Endodermal cell (in vitro differentiated cells): ENCODE measurements at regions not wholly inside any gene's neighbourhood (a gene's known extent, or its start where the extent isn't known, plus 50 kb on each side); places are given as distances from the start of the nearest gene placed in this dataset.

Source experiments
- DNase-seq: peaks from one replicate; pipeline ENCODE4 v3.0.0-alpha.2; 2017
- H3K27ac ChIP-seq: 2 replicates; pipeline ENCODE4 v1.5.1; 2013; ENCODE audit warnings: mild to moderate bottlenecking, low read depth, low read length, moderate library complexity
- H3K27me3 ChIP-seq: 2 replicates; pipeline ENCODE4 v1.6.1; 2013; ENCODE audit warnings: mild to moderate bottlenecking, low read length, moderate library complexity; ENCODE audit not compliant: insufficient read depth, control insufficient read depth, poor library complexity, severe bottlenecking
- H3K36me3 ChIP-seq: 2 replicates; pipeline ENCODE4 v1.7.0; 2013; ENCODE audit warnings: mild to moderate bottlenecking, low read length, moderate library complexity; ENCODE audit not compliant: control insufficient read depth, insufficient read depth
- H3K4me1 ChIP-seq: one replicate; pipeline ENCODE4 v1.7.0; 2013; ENCODE audit warnings: low read length; ENCODE audit not compliant: control insufficient read depth, insufficient read depth
- H3K4me3 ChIP-seq: 2 replicates; pipeline ENCODE4 v1.5.1; 2013; ENCODE audit warnings: mild to moderate bottlenecking, low read length, moderate library complexity
- H3K9ac ChIP-seq: 2 replicates; pipeline ENCODE4 v1.6.1; 2013; ENCODE audit warnings: mild to moderate bottlenecking, low read length, moderate library complexity; ENCODE audit not compliant: poor library complexity, severe bottlenecking; ENCODE audit errors: extremely low read depth
- H3K9me3 ChIP-seq: 2 replicates; pipeline ENCODE4 v1.6.1; 2013; ENCODE audit warnings: mild to moderate bottlenecking, low read length, moderate library complexity; ENCODE audit not compliant: control insufficient read depth
- H3K27ac Mint-ChIP-seq: 2 replicates; pipeline ENCODE4 v1.8.0; 2020; ENCODE audit warnings: mixed read lengths
- H3K27me3 Mint-ChIP-seq: 2 replicates; pipeline ENCODE4 v1.8.0; 2021; ENCODE audit warnings: mild to moderate bottlenecking, mixed read lengths; ENCODE audit not compliant: insufficient read depth
- H3K36me3 Mint-ChIP-seq: 2 replicates; pipeline ENCODE4 v1.8.0; 2020; ENCODE audit warnings: low read depth, mixed read lengths
- H3K4me1 Mint-ChIP-seq: 2 replicates; pipeline ENCODE4 v1.8.0; 2020; ENCODE audit warnings: mixed read lengths
- H3K4me3 Mint-ChIP-seq: 2 replicates; pipeline ENCODE4 v1.8.0; 2020; ENCODE audit warnings: mild to moderate bottlenecking, moderate library complexity, mixed read lengths
- H3K9me3 Mint-ChIP-seq: 2 replicates; pipeline ENCODE4 v1.8.0; 2020; ENCODE audit warnings: mild to moderate bottlenecking, mixed read lengths
- WGBS, 2 experiments: methylation state at CpG; one replicate each; pipeline versions ENCODE4 v1.1.5 to v1.1.7; 2013; ENCODE audit warnings: missing lambda C conversion rate in 2 of 2, mixed read lengths in 1 of 2; ENCODE audit not compliant: insufficient coverage in 1 of 2, insufficient read length in 1 of 2; 5-methylcytosine and 5-hydroxymethylcytosine counted together
- TF ChIP-seq, protein P1 (sequence below): fragments of 200-600 bp; sonication (generic); conservative IDR thresholded peaks from 2 replicates; pipeline ENCODE4 v1.5.0; 2021; ENCODE audit warnings: antibody characterized with exemption, mild to moderate bottlenecking

DNA sequence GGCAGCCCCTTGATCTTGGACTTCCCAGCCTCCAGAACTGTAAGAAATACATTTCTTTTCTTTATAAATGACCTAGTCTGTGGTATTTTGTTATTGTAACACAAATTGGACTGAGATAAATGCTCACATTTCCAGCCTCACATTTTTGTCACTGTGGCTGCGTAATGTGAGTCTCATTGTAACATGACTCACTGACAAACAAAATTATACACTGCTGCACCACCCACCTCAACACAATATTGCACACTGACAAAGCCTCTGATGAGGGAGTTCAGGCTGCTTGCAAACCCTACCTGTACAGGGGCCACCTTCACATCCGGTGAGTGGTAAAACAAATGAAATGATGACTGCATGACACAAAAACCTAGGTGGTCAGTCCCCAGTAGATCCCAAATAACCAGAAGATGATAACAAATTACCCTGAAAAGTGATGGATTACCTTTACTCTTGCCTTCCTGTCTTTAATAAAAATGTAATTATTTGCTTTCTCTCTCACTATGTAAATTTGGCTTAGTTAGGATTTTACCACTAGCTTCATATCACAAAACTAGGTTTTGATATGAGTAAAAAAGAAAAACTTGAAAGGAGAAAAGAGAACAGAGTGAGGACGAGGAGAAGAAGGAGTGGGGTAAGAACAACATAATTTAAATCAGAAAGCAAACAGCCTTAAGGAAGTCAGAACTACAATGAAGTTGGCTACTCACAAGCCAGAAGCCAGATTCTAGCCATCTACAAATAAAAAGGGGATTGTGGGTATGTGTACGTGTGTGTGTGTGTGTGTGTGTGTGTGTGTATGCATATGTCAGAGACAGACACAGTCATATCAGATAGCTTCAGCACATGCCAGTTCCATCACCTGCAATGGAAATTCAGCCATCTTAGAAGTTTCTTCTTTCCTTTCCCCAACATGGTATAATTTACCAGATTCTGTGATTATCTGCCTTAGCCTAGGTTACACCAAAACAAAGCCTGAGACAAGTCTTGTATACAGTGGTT lies 53.4 kb upstream of the SESN3 start:
- H3K9ac ChIP-seq = no peak overlapping the region
- peaks cover 16% of the 10 kb centered on the region for H3K4me1 Mint-ChIP-seq
- no peaks in the 10 kb centered on the region for H3K36me3 ChIP-seq

DNA sequence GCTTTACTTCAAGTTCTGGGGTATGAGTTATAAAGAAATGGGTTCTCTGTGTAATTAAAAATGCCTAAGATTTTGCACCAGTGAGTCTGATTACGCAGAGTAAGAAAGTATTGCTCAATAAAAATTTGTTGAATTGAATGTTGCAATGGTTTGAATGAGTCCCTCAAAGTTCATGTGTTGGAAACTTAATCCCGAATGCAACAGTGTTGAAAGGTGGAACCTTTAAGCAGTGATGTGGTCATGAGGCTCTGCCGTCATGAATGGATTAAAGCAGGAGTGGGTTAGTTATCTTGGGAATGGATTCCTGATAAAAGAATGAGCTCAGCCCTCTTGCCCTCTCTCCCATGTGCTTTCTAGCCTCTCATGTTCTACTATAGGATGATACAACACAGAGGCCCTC lies 52.6 kb upstream of the SESN3 start:
- Mint-ChIP-seq H3K27me3 (no peaks in the 10 kb centered on the region), H3K36me3 (no peaks in the 10 kb centered on the region), H3K4me1 (peaks cover 16% of the 10 kb centered on the region), H3K4me3 (no peak overlapping the region), H3K9me3 (no peaks in the 10 kb centered on the region), H3K27ac (no peak overlapping the region)
- DNase-seq = no peak
- Histone ChIP-seq H3K4me1 (peaks cover 4% of the 10 kb centered on the region), H3K4me3 (no peak overlapping the region), H3K27ac (no peak overlapping the region), H3K9me3 (no peaks in the 10 kb centered on the region), H3K9ac (no peak overlapping the region), H3K36me3 (no peaks in the 10 kb centered on the region), H3K27me3 (no peaks in the 10 kb centered on the region)
- 93% methylated on average over 2 to 3 of the region's 3 CpGs for WGBS, 2 experiments
- TF ChIP-seq, protein P1, sequence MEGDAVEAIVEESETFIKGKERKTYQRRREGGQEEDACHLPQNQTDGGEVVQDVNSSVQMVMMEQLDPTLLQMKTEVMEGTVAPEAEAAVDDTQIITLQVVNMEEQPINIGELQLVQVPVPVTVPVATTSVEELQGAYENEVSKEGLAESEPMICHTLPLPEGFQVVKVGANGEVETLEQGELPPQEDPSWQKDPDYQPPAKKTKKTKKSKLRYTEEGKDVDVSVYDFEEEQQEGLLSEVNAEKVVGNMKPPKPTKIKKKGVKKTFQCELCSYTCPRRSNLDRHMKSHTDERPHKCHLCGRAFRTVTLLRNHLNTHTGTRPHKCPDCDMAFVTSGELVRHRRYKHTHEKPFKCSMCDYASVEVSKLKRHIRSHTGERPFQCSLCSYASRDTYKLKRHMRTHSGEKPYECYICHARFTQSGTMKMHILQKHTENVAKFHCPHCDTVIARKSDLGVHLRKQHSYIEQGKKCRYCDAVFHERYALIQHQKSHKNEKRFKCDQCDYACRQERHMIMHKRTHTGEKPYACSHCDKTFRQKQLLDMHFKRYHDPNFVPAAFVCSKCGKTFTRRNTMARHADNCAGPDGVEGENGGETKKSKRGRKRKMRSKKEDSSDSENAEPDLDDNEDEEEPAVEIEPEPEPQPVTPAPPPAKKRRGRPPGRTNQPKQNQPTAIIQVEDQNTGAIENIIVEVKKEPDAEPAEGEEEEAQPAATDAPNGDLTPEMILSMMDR = no peak

More for the DNA sequence above, 53.4 kb upstream of the SESN3 start:
- 89 to 100% methylated on average over 1 to 3 of the region's 4 CpGs for WGBS, 2 experiments
- Mint-ChIP-seq H3K27me3 (no peaks in the 10 kb centered on the region), H3K9me3 (no peaks in the 10 kb centered on the region), H3K36me3 (no peaks in the 10 kb centered on the region), H3K27ac (no peak overlapping the region), H3K4me3 (no peak overlapping the region)
- no peak overlapping the region for H3K4me3 ChIP-seq
- H3K27me3 ChIP-seq = no peaks in the 10 kb centered on the region
- H3K4me1 ChIP-seq = peaks cover 4% of the 10 kb centered on the region
- no peak overlapping the region for H3K27ac ChIP-seq
- TF ChIP-seq, protein P1 = no peak
- no peaks in the 10 kb centered on the region for H3K9me3 ChIP-seq
- DNase-seq = no peak

DNA sequence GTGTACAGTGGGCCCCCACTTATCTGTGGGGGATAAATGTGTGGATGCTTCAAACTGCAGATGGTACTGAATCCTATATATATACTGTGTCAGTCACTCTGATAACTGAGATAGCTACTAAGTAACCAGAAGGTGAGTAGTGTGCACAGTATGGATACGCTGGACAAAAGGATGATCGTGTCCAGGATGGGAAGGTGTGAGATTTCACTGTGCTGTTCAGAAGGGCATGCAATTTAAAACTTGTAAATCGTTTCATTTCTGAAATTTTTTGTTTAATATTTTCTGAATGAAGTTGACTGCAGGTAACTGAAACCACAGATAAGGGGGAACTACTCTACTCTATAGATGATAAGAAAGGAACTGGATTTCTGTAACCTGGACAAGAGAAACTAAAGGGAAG lies 52.1 kb upstream of the SESN3 start:
- Mint-ChIP-seq H3K27ac (no peak overlapping the region), H3K27me3 (no peaks in the 10 kb centered on the region), H3K9me3 (no peaks in the 10 kb centered on the region), H3K4me3 (no peak overlapping the region), H3K36me3 (no peaks in the 10 kb centered on the region), H3K4me1 (peaks cover 16% of the 10 kb centered on the region)
- H3K4me3 ChIP-seq = no peak overlapping the region
- peaks cover 4% of the 10 kb centered on the region for H3K4me1 ChIP-seq
- no peak overlapping the region for H3K27ac ChIP-seq
- H3K36me3 ChIP-seq = no peaks in the 10 kb centered on the region
- no peaks in the 10 kb centered on the region for H3K9me3 ChIP-seq
- TF ChIP-seq, protein P1 = no peak
- DNase-seq = no peak
- no peaks in the 10 kb centered on the region for H3K27me3 ChIP-seq
- no peak overlapping the region for H3K9ac ChIP-seq
- WGBS, 2 experiments = 94 to 95% methylated on average over 3 of the region's 3 CpGs
